GM18907 (cell line): ENCODE measurements at regions not wholly inside any gene's neighbourhood (a gene's known extent, or its start where the extent isn't known, plus 50 kb on each side); places are given as distances from the start of the nearest gene placed in this dataset.

Experiments
- ATAC-seq: cut with Tn5 transposase; IDR thresholded peaks from one replicate; pipeline ENCODE4 v1.9.1; 2021; ENCODE audit warnings: mild to moderate bottlenecking, moderate library complexity; ENCODE audit not compliant: unreplicated experiment

DNA sequence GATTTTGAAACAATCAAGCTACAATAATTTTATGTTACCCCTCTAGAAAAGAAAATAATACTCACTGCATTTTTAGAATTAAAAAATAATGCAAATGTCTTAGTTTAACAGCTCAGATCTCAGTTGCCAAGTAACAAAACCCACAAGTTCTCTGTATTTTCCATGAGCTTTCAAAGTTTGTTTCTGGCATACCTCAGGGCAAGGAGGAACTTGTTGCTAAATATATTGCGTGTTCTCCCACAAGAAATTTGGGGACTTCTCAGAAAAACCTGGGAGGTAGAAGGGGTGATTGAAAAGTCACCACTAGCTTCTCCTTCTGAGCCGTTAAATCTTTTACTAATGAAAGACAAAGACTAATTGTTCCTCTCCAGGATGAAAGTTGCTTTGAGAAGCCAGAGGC is 236.8 kb upstream of the MARCKS start:
- ATAC-seq = no peak

DNA sequence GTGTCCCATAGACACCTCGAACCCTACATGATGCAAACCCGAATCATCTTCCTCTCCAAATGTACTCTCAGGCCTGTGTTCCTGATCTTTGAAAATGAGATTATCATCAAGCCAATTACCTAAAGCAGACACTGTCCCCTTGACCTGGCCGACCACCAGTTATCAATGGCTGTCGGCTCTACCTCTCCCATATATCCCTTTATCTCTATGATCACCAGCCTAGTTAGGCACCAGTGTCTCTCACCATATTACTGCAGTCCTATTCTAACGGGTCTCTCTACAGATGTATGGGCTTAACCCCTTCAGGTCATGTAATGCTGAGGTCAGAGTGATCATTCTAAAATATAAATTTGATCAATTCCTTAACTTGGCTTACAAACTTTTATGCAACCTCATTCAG is 234.9 kb upstream of the MARCKS start:
- no peak for ATAC-seq

DNA sequence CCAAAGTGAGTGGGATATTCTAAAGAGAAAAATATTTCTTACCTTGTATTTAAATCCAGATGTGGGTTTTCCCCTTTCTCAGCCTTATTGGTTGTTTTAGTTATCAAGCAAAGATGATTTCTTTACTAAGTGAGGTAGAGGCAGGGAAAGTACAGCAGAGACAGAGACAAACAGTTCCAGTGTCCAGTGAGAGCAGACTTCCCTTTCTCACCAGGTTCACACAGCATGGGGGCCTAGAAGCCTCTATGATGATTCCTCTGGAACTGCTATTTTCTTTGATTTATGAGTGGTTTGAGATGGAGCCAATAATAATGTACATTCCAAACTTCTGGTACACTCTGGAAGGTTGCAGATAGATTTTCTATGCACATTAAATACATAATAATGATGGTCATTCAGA is 234.0 kb upstream of the MARCKS start:
- ATAC-seq = no peak

- ATAC-seq = peak; percentile 47
These were observed 231.3 kb upstream of the MARCKS start for GRCh38 chr6:113625850-113626249.

DNA sequence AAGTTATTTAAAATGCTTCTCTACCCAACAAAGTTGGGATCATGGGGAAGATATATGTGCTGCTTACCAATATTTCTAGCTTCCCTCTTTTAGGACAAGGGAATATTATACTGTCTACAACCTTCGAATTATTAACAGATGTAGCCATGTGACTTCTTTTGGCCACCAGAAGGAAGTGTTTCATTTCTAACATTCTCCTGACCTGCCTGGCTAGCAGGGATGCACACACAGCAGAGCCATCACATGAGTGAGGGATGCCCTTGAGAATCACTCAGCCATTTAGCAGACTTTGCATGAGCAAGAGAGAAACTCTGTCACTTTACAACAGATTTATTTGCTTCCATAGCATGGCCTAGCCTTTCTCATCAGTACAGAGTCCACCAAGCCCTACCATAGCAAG is 230.7 kb upstream of the MARCKS start:
- ATAC-seq = peak; percentile 28

DNA sequence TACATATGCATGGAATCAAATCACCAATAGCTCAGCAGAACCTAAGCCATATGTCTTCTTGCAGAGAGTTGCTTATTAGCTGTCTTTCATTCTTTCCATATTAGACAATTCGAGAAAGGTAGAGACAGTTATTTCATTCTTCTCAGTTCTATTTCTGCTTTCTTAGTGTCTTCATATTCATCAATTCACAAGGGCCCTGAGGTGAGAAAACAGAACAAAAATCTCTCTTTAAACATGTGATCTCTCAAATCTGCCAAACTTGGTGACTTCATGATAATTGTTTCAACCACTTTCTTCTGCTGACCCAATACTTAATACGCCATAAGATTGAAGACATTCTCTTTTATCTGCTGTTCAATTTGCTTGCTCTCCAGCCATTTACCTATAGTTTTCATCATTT is 229.7 kb upstream of the MARCKS start:
- peak; percentile 8 for ATAC-seq

- ATAC-seq = no peak
These were observed 227.9 kb upstream of the MARCKS start for GRCh38 chr6:113629256-113629655.

DNA sequence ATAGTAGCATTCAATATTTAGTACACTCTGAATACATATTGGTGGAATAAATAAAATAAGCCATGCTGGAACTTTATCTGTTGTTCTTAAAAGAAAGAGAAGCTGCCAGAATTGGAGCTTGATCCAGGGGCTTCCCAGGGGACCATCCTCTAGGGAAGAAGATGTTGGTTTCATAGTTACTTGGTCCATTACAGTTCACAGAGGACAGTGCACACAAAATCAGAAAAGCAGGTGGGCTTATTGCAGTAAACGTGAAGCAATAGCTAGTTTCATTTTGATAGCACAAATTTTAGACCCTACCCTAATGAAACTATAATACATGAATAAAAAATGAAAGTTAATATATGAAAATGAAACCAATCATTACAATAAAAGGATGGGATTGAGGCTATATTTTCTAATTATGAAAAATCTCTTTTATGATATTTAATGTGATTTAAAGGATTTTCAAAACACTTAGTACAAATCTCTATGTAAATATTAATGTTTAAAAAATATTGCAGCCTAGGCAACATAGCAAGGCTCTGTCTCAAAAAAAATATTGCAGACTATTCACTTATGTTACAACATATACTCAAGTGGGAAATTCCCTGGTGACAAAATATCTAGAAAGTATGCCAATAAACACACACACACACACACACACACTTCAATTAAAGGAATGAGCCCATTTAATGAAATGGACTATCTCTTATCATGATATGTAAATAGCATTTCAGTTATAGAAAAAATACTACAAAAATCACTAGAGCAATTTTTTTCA is 227.0 kb upstream of the MARCKS start:
- ATAC-seq = no peak

DNA sequence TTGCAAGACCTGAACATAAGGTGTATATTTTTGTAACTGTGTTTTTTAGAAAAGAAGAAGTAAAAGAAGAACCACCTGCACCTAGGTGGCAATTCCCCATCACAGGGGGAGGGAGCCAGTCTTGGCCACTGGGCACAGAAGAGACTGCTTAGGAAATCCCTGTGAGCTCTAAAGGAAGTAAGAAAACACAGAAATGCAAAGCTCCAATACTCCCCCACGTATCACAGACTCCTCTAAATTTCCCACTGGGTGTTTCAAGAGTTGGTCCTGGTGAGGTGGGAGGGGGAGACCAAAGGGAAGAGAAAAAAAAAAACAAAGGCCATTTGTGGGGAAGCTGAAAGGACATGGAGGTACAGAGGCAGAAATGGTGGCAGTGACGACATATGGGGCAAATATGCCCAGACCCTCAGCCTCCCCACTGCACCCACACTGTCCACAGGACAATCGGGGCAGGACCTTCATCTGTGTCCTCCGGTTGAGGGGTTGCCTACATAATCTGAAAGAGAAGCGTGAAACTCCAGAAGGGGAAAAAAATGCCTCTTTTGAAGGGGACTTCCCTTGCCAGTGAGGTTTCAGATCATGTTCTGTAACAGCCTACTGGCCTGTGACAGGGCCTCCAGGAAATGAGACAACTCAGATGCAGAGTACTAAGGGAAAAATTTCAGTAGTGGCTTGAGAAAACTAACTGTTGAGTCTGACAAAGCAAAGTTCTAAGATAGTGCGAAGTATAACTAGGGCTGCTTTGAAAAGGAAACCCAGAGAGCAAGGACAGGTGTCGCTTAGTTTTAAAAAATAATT is 226.2 kb upstream of the MARCKS start:
- ATAC-seq = peak; percentile 66

GRCh38 chr6:113631666-113632065 is 225.5 kb upstream of the MARCKS start:
- ATAC-seq = no peak

- peak; percentile 46 for ATAC-seq
These were observed 224.8 kb upstream of the MARCKS start for GRCh38 chr6:113632220-113632864.

GRCh38 chr6:113633638-113634037 is 223.5 kb upstream of the MARCKS start:
- ATAC-seq = no peak

GRCh38 chr6:113634352-113635163 is 222.6 kb upstream of the MARCKS start:
- ATAC-seq = peak; percentile 23

DNA sequence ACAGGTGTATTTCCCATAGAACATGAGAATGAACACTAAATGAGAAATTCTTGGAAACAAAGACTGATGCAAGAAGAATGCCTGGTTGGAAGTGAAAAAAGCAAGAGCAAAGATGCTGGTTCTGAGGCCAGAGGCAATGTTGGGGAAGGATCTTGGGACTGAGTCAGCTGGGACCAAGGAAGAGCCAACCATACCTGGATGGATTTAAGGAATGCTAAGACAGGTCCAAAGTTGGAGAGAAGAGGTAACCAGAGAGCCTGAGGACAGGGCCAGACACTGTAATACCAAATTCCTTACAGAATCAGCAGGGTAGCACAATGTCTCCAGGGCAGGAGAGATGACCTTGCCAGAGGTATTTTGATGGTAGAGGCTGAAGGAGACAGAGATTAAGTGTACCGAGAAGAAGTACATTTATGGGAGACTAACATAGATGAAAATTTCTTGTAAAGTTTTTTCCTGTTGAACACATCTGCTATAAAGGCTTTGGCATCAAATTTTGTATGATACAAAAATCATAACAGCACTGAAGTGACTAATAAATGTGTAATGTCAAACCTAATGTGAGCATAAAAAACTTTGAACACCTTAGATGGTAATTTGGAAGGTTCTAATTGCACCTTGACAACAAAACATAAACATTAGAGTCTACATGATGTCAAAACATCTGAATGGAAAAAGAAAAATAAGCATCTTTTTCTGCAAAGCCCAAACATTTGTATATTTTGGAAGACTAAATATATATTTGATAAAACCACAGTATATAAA is 221.7 kb upstream of the MARCKS start:
- ATAC-seq = no peak

DNA sequence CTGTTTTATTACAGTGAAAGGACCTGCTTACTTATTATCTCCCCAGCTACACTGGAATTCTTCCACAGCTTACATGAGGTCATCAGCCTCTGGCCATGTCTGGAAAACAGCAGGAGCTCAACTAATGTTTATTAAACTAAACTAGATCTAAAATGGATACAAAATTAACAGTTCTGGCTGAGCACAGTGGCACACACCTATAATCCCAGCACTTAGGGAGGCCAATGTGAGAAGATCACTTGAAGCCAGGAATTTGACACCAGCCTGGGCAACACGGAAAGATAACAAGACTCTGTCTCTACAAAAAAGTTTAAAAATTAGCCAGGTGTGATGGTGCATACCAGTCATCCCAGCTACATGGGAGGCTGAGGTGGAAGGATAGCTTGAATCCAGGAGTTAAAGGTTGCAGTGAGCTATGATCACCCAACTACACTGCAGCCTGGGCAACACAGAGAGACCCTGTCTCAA is 220.8 kb upstream of the MARCKS start:
- no peak for ATAC-seq

DNA sequence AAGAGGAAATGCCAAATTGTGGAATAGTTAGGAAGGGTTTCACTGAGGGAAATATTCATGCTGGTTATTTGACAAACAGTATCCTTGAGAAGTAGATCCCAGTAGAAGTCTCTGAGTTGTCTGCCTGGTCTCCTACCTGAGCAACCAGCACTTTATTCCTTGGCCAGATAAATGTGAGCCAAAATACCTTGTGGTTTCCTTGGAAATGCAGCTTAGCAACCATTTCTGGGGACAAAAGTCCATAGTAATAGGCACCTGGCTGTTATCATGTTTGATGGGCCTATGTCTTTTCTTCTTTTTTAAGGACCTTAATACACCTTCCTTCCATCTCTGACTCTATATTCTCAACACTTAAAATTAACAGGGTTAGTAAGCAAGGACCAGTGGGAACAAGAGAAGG is 217.1 kb upstream of the MARCKS start:
- no peak for ATAC-seq

DNA sequence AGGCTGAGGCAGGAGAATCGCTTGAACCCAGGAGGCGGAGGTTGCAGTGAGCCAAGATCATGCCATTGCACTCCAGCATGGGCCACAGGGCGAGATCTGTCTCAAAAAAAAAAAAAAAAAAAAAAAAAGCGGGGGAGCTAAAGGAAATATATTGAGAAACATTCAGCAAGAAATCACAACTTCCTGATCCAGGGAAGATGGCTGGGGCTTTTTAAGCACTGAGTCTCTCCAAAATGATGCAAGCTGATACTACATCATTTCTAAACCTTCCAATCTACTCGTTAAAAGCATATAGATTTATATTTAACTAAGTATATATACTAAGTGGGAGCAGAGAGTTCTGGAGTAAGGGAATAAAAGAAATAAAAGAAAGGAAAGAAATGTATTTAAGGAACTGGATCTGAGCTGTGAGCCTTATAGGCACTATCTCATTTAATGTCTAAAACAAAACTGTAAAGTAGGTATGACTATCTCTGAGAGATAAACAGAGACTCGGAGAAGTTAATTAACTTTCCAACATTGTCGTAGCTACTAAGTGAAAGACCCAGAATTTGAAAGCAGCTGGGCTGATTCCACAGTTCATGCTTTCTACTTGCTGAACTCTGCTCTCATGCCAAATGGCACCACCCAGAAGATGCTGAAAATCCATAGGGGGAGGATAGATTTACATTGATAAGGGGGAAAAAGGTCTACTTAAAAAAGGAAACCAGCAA is 215.0 kb upstream of the MARCKS start:
- no peak for ATAC-seq

GRCh38 chr6:113642714-113643406 is 214.3 kb upstream of the MARCKS start:
- ATAC-seq = peak; percentile 97

DNA sequence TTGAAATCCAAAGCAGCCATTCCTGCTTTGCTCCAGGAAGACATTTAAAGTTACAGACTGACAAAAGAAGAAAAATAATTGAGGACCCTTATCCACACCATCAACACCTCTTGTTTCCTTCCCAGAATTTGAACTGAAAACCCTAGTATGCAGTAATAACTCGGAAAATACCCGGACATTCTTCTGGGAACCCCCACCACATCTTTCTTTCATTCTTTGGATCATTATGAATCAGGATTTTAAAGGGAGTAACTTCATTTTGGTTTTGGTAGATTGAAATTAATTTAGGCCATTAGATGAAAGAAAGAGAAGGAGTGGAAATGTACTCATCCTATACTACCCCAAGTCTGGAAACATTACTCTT is 213.8 kb upstream of the MARCKS start:
- no peak for ATAC-seq
